22Rv1 (cell line): ENCODE measurements at regions not wholly inside any gene's neighbourhood (a gene's known extent, or its start where the extent isn't known, plus 50 kb on each side); places are given as distances from the start of the nearest gene placed in this dataset.

Experiments
- CTCF ChIP-seq: fragments of 450-650 bp; IDR thresholded peaks from 2 replicates; pipeline ENCODE4 v1.5.1; 2017; ENCODE audit warnings: mild to moderate bottlenecking
- ZFX ChIP-seq: fragments of 450-650 bp; IDR thresholded peaks from 2 replicates; pipeline ENCODE4 v1.6.1; 2017; ENCODE audit warnings: antibody characterized with exemption, borderline replicate concordance

GRCh38 chr2:103254611-103255010, 492.8 kb downstream of the TMEM182 start:
- TF ChIP-seq CTCF = no peak
- TF ChIP-seq ZFX = no peak
